Vagina (tissue), 2 donors: ENCODE measurements at regions not wholly inside any gene's neighbourhood (a gene's known extent, or its start where the extent isn't known, plus 50 kb on each side); places are given as distances from the start of the nearest gene placed in this dataset.

Source experiments
- DNase-seq, 2 donors: peaks; one replicate each; pipeline ENCODE4 v3.0.0-alpha.2; 2017; ENCODE audit errors: extremely low spot score in 2 of 2
- H3K27ac ChIP-seq: fragments of 200-600 bp; sonication (generic); one replicate; pipeline ENCODE4 v1.5.1; 2019
- H3K27me3 ChIP-seq: fragments of 200-600 bp; sonication (generic); one replicate; pipeline ENCODE4 v1.5.1; 2019
- H3K36me3 ChIP-seq, 2 donors: fragments of 200-600 bp; sonication (generic); one replicate each; pipeline ENCODE4 v1.5.1; 2017 to 2019
- H3K4me1 ChIP-seq: fragments of 200-600 bp; sonication (generic); one replicate; pipeline ENCODE4 v1.5.1; 2019
- H3K4me3 ChIP-seq, 2 donors: fragments of 200-600 bp; sonication (generic); 1 replicate in 1 of 2; 2 replicates in 1 of 2; pipeline ENCODE4 v1.5.1; 2016 to 2019
- H3K9me3 ChIP-seq: fragments of 200-600 bp; sonication (generic); one replicate; pipeline ENCODE4 v1.5.1; 2019
- POLR2A ChIP-seq, 2 donors: fragments of 450-650 bp; IDR thresholded peaks; one replicate each; pipeline ENCODE4 v1.6.1; 2017; ENCODE audit warnings: antibody characterized with exemption in 2 of 2, mild to moderate bottlenecking in 2 of 2, moderate library complexity in 2 of 2
- POLR2AphosphoS5 ChIP-seq, 2 donors: sonication (generic); formaldehyde crosslinking; IDR thresholded peaks; one replicate each; pipeline ENCODE4 v1.9.0; 2017; ENCODE audit warnings: antibody characterized with exemption in 2 of 2, mild to moderate bottlenecking in 2 of 2, low read depth in 1 of 2; ENCODE audit not compliant: insufficient read depth in 1 of 2
- intact Hi-C: fragments of 100-400 bp; cut with DNase I; formaldehyde crosslinking; loops from one replicate; pipeline ENCODE4 v1.15.1; 2023
- TF ChIP-seq, protein P1 (sequence below), 3 experiments: fragments of 450-650 bp in 2 of 3; fragments of 200-600 bp in 1 of 3; sonication (generic) in 1 of 3; IDR thresholded peaks; one replicate each; pipeline ENCODE4 v1.5.1; 2017 to 2019; ENCODE audit warnings: antibody characterized with exemption in 3 of 3, mild to moderate bottlenecking in 2 of 3, moderate library complexity in 2 of 3

DNA sequence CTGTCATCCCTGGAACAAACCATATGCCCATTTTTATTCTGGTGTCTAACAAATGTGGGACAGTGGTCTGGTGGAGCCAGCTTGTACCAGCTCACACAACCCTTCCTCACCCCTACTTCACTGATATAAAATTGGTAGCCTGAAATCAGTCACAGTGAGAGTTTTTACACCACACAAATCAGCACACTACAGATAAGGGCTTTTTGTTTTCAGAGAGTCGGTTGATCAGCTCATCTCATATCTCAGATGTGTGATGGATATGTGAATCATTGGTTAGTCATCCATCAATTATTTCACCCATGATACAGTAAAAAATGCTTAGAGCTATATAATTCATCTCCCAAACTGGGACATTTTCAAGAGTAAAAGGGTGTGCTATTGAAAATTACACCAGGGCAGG is 529.2 kb downstream of the EBF1 start:
- intact Hi-C loops: no loop called here
- DNase-seq: no peak

GRCh38 chr5:158569534-158569933 is 530.2 kb downstream of the EBF1 start:
- no peak overlapping the region for H3K4me3 ChIP-seq
- no peak for DNase-seq
- H3K27me3 ChIP-seq: no peaks in the 10 kb centered on the region
- intact Hi-C loops: no loop called here
- H3K27ac ChIP-seq: no peak overlapping the region
- no peak for TF ChIP-seq POLR2AphosphoS5 (IDR thresholded peaks at IDR 0.05; ENCODE audit: insufficient read depth in 1 of 2, low read depth in 1 of 2)
- no peak for TF ChIP-seq POLR2A (IDR thresholded peaks at IDR 0.05)
- TF ChIP-seq, protein P1, sequence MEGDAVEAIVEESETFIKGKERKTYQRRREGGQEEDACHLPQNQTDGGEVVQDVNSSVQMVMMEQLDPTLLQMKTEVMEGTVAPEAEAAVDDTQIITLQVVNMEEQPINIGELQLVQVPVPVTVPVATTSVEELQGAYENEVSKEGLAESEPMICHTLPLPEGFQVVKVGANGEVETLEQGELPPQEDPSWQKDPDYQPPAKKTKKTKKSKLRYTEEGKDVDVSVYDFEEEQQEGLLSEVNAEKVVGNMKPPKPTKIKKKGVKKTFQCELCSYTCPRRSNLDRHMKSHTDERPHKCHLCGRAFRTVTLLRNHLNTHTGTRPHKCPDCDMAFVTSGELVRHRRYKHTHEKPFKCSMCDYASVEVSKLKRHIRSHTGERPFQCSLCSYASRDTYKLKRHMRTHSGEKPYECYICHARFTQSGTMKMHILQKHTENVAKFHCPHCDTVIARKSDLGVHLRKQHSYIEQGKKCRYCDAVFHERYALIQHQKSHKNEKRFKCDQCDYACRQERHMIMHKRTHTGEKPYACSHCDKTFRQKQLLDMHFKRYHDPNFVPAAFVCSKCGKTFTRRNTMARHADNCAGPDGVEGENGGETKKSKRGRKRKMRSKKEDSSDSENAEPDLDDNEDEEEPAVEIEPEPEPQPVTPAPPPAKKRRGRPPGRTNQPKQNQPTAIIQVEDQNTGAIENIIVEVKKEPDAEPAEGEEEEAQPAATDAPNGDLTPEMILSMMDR (IDR thresholded peaks at IDR 0.05): no peak
- no peaks in the 10 kb centered on the region for H3K9me3 ChIP-seq
- no peaks in the 10 kb centered on the region for H3K4me1 ChIP-seq
- no peaks in the 10 kb centered on the region for H3K36me3 ChIP-seq

More for the DNA sequence above, 529.2 kb downstream of the EBF1 start:
- Histone ChIP-seq H3K36me3 (no peaks in the 10 kb centered on the region), H3K27ac (no peak overlapping the region), H3K9me3 (no peaks in the 10 kb centered on the region), H3K27me3 (no peaks in the 10 kb centered on the region), H3K4me1 (no peaks in the 10 kb centered on the region), H3K4me3 (no peak overlapping the region)
- TF ChIP-seq, protein P1 (IDR thresholded peaks at IDR 0.05): no peak
- TF ChIP-seq POLR2AphosphoS5 (IDR thresholded peaks at IDR 0.05; ENCODE audit: insufficient read depth in 1 of 2, low read depth in 1 of 2): no peak
- TF ChIP-seq POLR2A (IDR thresholded peaks at IDR 0.05): no peak

- Histone ChIP-seq H3K9me3 (no peaks in the 10 kb centered on the region), H3K4me1 (no peaks in the 10 kb centered on the region), H3K27me3 (no peaks in the 10 kb centered on the region), H3K36me3 (no peaks in the 10 kb centered on the region), H3K27ac (no peak overlapping the region), H3K4me3 (no peak overlapping the region)
- TF ChIP-seq, protein P1 (IDR thresholded peaks at IDR 0.05): no peak
- TF ChIP-seq POLR2A (IDR thresholded peaks at IDR 0.05): no peak
- DNase-seq: no peak
- intact Hi-C loops: no loop called here
Measured at GRCh38 chr5:158565017-158565789, 534.5 kb downstream of the EBF1 start.

DNA sequence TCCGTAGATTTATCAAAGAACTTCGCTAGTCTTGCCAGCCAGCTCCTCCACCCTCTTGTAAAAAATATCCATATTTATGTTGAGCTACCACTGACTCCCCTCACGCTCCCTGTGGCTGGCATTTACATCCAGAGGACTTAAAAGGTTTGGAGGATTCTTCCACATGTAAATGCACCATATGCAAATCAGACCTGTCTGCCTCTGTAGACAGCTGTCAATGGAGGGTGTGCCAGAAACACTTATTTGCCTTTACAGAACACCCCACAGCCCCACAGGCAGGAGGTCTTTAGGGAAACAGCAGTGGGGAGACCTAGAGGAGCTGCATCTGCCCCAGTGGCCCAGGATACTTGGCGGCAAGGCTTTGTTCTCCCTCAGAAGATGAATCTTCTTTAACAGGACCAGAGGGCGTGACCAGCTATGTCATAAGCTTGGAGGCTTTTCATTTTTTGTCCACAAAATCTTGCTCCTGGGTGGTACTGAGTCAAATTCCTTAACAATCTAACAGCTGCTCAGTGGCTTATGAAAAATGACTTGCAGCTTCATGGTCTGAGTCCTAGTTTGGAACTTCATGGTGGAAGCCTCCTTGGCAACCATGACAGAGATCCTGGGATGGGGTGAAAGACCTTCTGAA is 535.8 kb downstream of the EBF1 start:
- Histone ChIP-seq H3K9me3 (no peaks in the 10 kb centered on the region), H3K4me1 (no peaks in the 10 kb centered on the region), H3K36me3 (no peaks in the 10 kb centered on the region), H3K27ac (no peak overlapping the region), H3K4me3 (no peak overlapping the region), H3K27me3 (no peaks in the 10 kb centered on the region)
- intact Hi-C loops: no loop called here
- no peak for DNase-seq
- TF ChIP-seq POLR2AphosphoS5 (IDR thresholded peaks at IDR 0.05; ENCODE audit: insufficient read depth in 1 of 2, low read depth in 1 of 2) (no peak), POLR2A (IDR thresholded peaks at IDR 0.05) (no peak)
- TF ChIP-seq, protein P1 (IDR thresholded peaks at IDR 0.05): no peak

DNA sequence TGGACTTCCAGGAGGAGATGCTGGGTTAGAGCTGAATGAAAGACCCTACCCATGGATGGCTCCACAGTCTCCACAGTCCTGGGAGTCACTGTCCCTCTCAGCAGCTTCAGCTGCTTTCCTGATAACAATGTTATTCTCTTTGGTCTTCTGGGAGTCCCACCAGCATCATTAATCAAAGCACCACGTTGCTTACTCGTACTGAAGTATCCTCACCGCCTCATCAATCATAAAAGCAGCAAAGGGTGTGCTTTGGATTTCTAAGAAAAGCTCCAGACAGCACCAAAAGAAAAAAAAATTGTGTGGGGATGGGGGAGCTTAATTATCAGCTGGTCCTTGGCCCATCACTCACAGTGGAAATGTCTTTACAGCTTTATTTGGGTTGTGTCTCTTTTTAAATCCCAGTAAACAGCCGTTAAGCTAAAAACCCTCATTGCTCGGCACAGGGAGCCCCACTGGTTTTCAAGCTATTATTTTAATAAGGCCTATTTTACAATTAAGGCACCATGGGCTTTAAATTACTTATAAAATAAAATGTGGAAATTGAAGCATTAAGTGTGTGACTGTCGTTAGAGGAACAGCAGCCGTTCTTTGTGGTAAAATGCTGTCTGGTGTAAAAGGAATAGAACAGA is 538.0 kb downstream of the EBF1 start:
- intact Hi-C loops: no loop called here
- no peak overlapping the region for H3K27ac ChIP-seq
- no peaks in the 10 kb centered on the region for H3K9me3 ChIP-seq
- no peaks in the 10 kb centered on the region for H3K4me1 ChIP-seq
- H3K4me3 ChIP-seq: no peak overlapping the region
- no peaks in the 10 kb centered on the region for H3K27me3 ChIP-seq
- TF ChIP-seq POLR2AphosphoS5 (IDR thresholded peaks at IDR 0.05; ENCODE audit: insufficient read depth in 1 of 2, low read depth in 1 of 2) (no peak), POLR2A (IDR thresholded peaks at IDR 0.05) (no peak)
- TF ChIP-seq, protein P1 (IDR thresholded peaks at IDR 0.05): no peak
- H3K36me3 ChIP-seq: no peaks in the 10 kb centered on the region
- no peak for DNase-seq
